Trophoblast cell (in vitro differentiated cells and primary cell): ENCODE measurements at regions not wholly inside any gene's neighbourhood (a gene's known extent, or its start where the extent isn't known, plus 50 kb on each side); places are given as distances from the start of the nearest gene placed in this dataset.
"Not testable (repeated sequence)": the region's sequence is repeated elsewhere in the genome, so short reads cannot be mapped to it uniquely, and the experiment has no call there.

Experiments
- DNase-seq, 2 donors: peaks; one replicate each; pipeline ENCODE4 v3.0.0-alpha.2; 2016
- H2AFZ ChIP-seq: 2 replicates; pipeline ENCODE4 v1.6.1; 2013; ENCODE audit warnings: low read length, moderate library complexity, mild to moderate bottlenecking; ENCODE audit not compliant: insufficient read depth, poor library complexity
- H2AK5ac ChIP-seq: 2 replicates; pipeline ENCODE4 v1.6.1; 2013; ENCODE audit warnings: mild to moderate bottlenecking, low read length
- H2BK120ac ChIP-seq: 2 replicates; pipeline ENCODE4 v1.6.1; 2013; ENCODE audit warnings: low read length, mild to moderate bottlenecking, moderate library complexity; ENCODE audit not compliant: insufficient read depth, poor library complexity
- H2BK12ac ChIP-seq: 2 replicates; pipeline ENCODE4 v1.6.1; 2013; ENCODE audit warnings: mild to moderate bottlenecking, low read length, moderate library complexity
- H2BK5ac ChIP-seq: 2 replicates; pipeline ENCODE4 v1.6.1; 2013; ENCODE audit warnings: low read length, low read depth, moderate library complexity, mild to moderate bottlenecking; ENCODE audit not compliant: poor library complexity
- H3K14ac ChIP-seq: 2 replicates; pipeline ENCODE4 v1.6.1; 2013; ENCODE audit warnings: mild to moderate bottlenecking, low read length
- H3K18ac ChIP-seq: 2 replicates; pipeline ENCODE4 v1.6.1; 2013; ENCODE audit warnings: mild to moderate bottlenecking, low read length
- H3K23ac ChIP-seq: 2 replicates; pipeline ENCODE4 v1.6.1; 2013; ENCODE audit warnings: low read length
- H3K27ac ChIP-seq: 2 replicates; pipeline ENCODE4 v1.5.1; 2013; ENCODE audit warnings: low read depth, mild to moderate bottlenecking, inconsistent platforms, low read length, moderate library complexity
- H3K27me3 ChIP-seq: 2 replicates; pipeline ENCODE4 v1.6.1; 2013; ENCODE audit warnings: inconsistent platforms, mild to moderate bottlenecking, low read length, moderate library complexity; ENCODE audit not compliant: insufficient read depth
- H3K36me3 ChIP-seq, 2 experiments: 1 replicate in 1 of 2; 2 replicates in 1 of 2; pipeline ENCODE4 v1.6.1; 2013; ENCODE audit warnings: low read length in 2 of 2, mild to moderate bottlenecking in 2 of 2, moderate library complexity in 1 of 2; ENCODE audit not compliant: insufficient read depth in 2 of 2, control insufficient read depth in 1 of 2
- H3K4ac ChIP-seq: 2 replicates; pipeline ENCODE4 v1.6.1; 2013; ENCODE audit warnings: low read depth, mild to moderate bottlenecking, low read length, moderate library complexity
- H3K4me1 ChIP-seq, 2 experiments: 1 replicate in 1 of 2; 2 replicates in 1 of 2; pipeline ENCODE4 v1.6.1; 2013; ENCODE audit warnings: low read length in 2 of 2, mild to moderate bottlenecking in 2 of 2, moderate library complexity in 1 of 2; ENCODE audit not compliant: insufficient read depth in 2 of 2, control insufficient read depth in 1 of 2
- H3K4me2 ChIP-seq: 2 replicates; pipeline ENCODE4 v1.6.1; 2013; ENCODE audit warnings: inconsistent platforms, mild to moderate bottlenecking, low read length, moderate library complexity
- H3K4me3 ChIP-seq: 2 replicates; pipeline ENCODE4 v1.5.1; 2013; ENCODE audit warnings: mild to moderate bottlenecking, low read depth, low read length, inconsistent platforms
- H3K79me1 ChIP-seq: one replicate; pipeline ENCODE4 v1.6.1; 2013; ENCODE audit warnings: low read length
- H3K79me2 ChIP-seq: 2 replicates; pipeline ENCODE4 v1.6.1; 2013; ENCODE audit warnings: low read length, mild to moderate bottlenecking; ENCODE audit not compliant: control insufficient read depth, insufficient read depth, poor library complexity
- H3K9ac ChIP-seq: 2 replicates; pipeline ENCODE4 v1.6.1; 2013; ENCODE audit warnings: mild to moderate bottlenecking, low read length
- H3K9me3 ChIP-seq: 2 replicates; pipeline ENCODE4 v1.6.1; 2013; ENCODE audit warnings: low read depth, mild to moderate bottlenecking, control low read depth, inconsistent platforms, low read length; ENCODE audit not compliant: insufficient read depth
- H4K12ac ChIP-seq: 2 replicates; pipeline ENCODE4 v1.6.1; 2013; ENCODE audit warnings: low read depth, mild to moderate bottlenecking, low read length, moderate library complexity
- H4K8ac ChIP-seq: 2 replicates; pipeline ENCODE4 v1.6.1; 2013; ENCODE audit warnings: low read depth, mild to moderate bottlenecking, low read length, moderate library complexity
- H4K91ac ChIP-seq: one replicate; pipeline ENCODE4 v1.6.1; 2013; ENCODE audit warnings: low read depth, mild to moderate bottlenecking, low read length, moderate library complexity
- WGBS: extraction: QIAGEN DNeasy Blood & Tissue Kit; methylation state at CpG from one replicate; pipeline ENCODE4 v1.1.7; 2013; ENCODE audit warnings: missing lambda C conversion rate; ENCODE audit not compliant: insufficient read length, insufficient coverage; ENCODE audit errors: extremely low coverage; 5-methylcytosine and 5-hydroxymethylcytosine counted together

GRCh38 chr1:81250825-81251224, 549.9 kb upstream of the ADGRL2 start:
- not testable (repeated sequence) for H3K9me3 ChIP-seq, H3K4ac ChIP-seq, H4K91ac ChIP-seq, H4K8ac ChIP-seq, H3K23ac ChIP-seq, H3K79me1 ChIP-seq, H3K4me3 ChIP-seq, DNase-seq, H3K14ac ChIP-seq, H4K12ac ChIP-seq, H3K4me2 ChIP-seq, H2AFZ ChIP-seq, H2BK5ac ChIP-seq, H3K9ac ChIP-seq, H3K4me1 ChIP-seq, H3K27ac ChIP-seq, H3K18ac ChIP-seq, H2AK5ac ChIP-seq, H3K27me3 ChIP-seq, H2BK120ac ChIP-seq, H2BK12ac ChIP-seq, H3K79me2 ChIP-seq, H3K36me3 ChIP-seq
- WGBS = no CpG with 5 or more reads among the region's 5 CpGs

- H3K27ac ChIP-seq, H3K4me1 ChIP-seq, H3K9me3 ChIP-seq, H2BK120ac ChIP-seq, H3K79me1 ChIP-seq, H4K91ac ChIP-seq, H2AFZ ChIP-seq, H4K12ac ChIP-seq, H3K14ac ChIP-seq, H2AK5ac ChIP-seq, H3K9ac ChIP-seq, H3K23ac ChIP-seq, H3K18ac ChIP-seq, H4K8ac ChIP-seq, H3K4me3 ChIP-seq, DNase-seq, H3K27me3 ChIP-seq, H3K36me3 ChIP-seq, H3K4me2 ChIP-seq, H2BK5ac ChIP-seq, H3K79me2 ChIP-seq, H3K4ac ChIP-seq, H2BK12ac ChIP-seq: not testable (repeated sequence)
- WGBS = no CpG with 5 or more reads among the region's 6 CpGs
These were observed 555.5 kb upstream of the ADGRL2 start for GRCh38 chr1:81245084-81245715.

- not testable (repeated sequence) for H2BK12ac ChIP-seq, H2AK5ac ChIP-seq, H3K18ac ChIP-seq, H3K4me2 ChIP-seq, H3K4me1 ChIP-seq, H2BK5ac ChIP-seq, H2AFZ ChIP-seq, H2BK120ac ChIP-seq, H3K4ac ChIP-seq, H3K9ac ChIP-seq, H3K14ac ChIP-seq, H3K27ac ChIP-seq, H4K12ac ChIP-seq, H3K36me3 ChIP-seq, H3K79me2 ChIP-seq, H3K23ac ChIP-seq, H3K27me3 ChIP-seq, H4K8ac ChIP-seq, H4K91ac ChIP-seq, H3K4me3 ChIP-seq, H3K79me1 ChIP-seq, DNase-seq, H3K9me3 ChIP-seq
- WGBS = no CpG with 5 or more reads among the region's 3 CpGs
These were observed 556.1 kb upstream of the ADGRL2 start for GRCh38 chr1:81244612-81245011.

- Histone ChIP-seq H4K8ac (no peak overlapping the region), H3K4me2 (no peak overlapping the region), H2AK5ac (no peak overlapping the region), H4K91ac (no peak overlapping the region), H2BK5ac (no peak overlapping the region), H3K14ac (no peak overlapping the region), H3K4me1 (peaks cover 0 to 2% of the 10 kb centered on the region in 2 experiments), H3K9ac (no peak overlapping the region), H4K12ac (no peak overlapping the region), H3K36me3 (no peaks in the 10 kb centered on the region), H3K9me3 (no peaks in the 10 kb centered on the region), H2AFZ (no peak overlapping the region), H3K27me3 (no peaks in the 10 kb centered on the region), H3K18ac (no peak overlapping the region), H2BK12ac (no peak overlapping the region), H3K79me2 (no peaks in the 10 kb centered on the region), H2BK120ac (no peak overlapping the region), H3K23ac (no peak overlapping the region), H3K4me3 (no peak overlapping the region), H3K27ac (no peak overlapping the region), H3K79me1 (no peaks in the 10 kb centered on the region), H3K4ac (no peak overlapping the region)
- DNase-seq = no peak
- no CpG with 5 or more reads among the region's 2 CpGs for WGBS
These were observed 558.6 kb upstream of the ADGRL2 start for GRCh38 chr1:81242103-81242502.
